Loucy (cell line): ENCODE measurements at regions not wholly inside any gene's neighbourhood (a gene's known extent, or its start where the extent isn't known, plus 50 kb on each side); places are given as distances from the start of the nearest gene placed in this dataset.

Experiments
- H2AFZ ChIP-seq: fragments of 200-600 bp; sonication (generic); 2 replicates; pipeline ENCODE4 v1.6.0; 2016; ENCODE audit warnings: antibody characterized with exemption, mild to moderate bottlenecking, low read length, moderate library complexity
- H3F3A ChIP-seq: fragments of 200-600 bp; 2 replicates; pipeline ENCODE4 v1.6.0; 2016; ENCODE audit warnings: antibody characterized with exemption, low read depth, mild to moderate bottlenecking
- H3K27me3 ChIP-seq: fragments of 200-600 bp; sonication (generic); 2 replicates; pipeline ENCODE4 v1.6.1; 2014; ENCODE audit warnings: low read length, mild to moderate bottlenecking; ENCODE audit not compliant: insufficient read depth, poor library complexity, severe bottlenecking
- H3K36me3 ChIP-seq: fragments of 200-600 bp; sonication (generic); 2 replicates; pipeline ENCODE4 v1.6.1; 2016; ENCODE audit warnings: low read length; ENCODE audit not compliant: insufficient read depth
- H3K4me1 ChIP-seq: fragments of 200-600 bp; sonication (generic); 2 replicates; pipeline ENCODE4 v1.5.1; 2014; ENCODE audit warnings: low read length, mild to moderate bottlenecking; ENCODE audit not compliant: insufficient read depth, poor library complexity, severe bottlenecking
- H3K4me2 ChIP-seq: fragments of 200-600 bp; sonication (generic); 2 replicates; pipeline ENCODE4 v1.6.0; 2014; ENCODE audit warnings: antibody characterized with exemption, low read length, low read depth, mild to moderate bottlenecking; ENCODE audit not compliant: poor library complexity, severe bottlenecking
- H3K4me3 ChIP-seq: fragments of 200-600 bp; sonication (generic); 2 replicates; pipeline ENCODE4 v1.5.1; 2014; ENCODE audit warnings: low read length, mild to moderate bottlenecking, mixed read lengths; ENCODE audit not compliant: poor library complexity, severe bottlenecking
- H3K79me2 ChIP-seq: fragments of 200-600 bp; sonication (generic); 2 replicates; pipeline ENCODE4 v1.6.1; 2014; ENCODE audit warnings: low read length; ENCODE audit not compliant: insufficient read depth
- H3K9ac ChIP-seq: fragments of 200-600 bp; sonication (generic); 2 replicates; pipeline ENCODE4 v1.6.0; 2014; ENCODE audit warnings: mild to moderate bottlenecking, low read depth, low read length, moderate library complexity; ENCODE audit not compliant: poor library complexity, severe bottlenecking
- H3K9me2 ChIP-seq: fragments of 200-600 bp; sonication (generic); replicated peaks from 2 replicates; pipeline ENCODE4 v1.6.1; 2016; ENCODE audit warnings: low read depth, low read length, mixed read lengths
- H3K9me3 ChIP-seq: fragments of 200-600 bp; sonication (generic); 2 replicates; pipeline ENCODE4 v1.6.1; 2014; ENCODE audit warnings: mild to moderate bottlenecking, antibody characterized with exemption, low read length, low read depth; ENCODE audit not compliant: insufficient read depth
- H4K20me1 ChIP-seq: fragments of 200-600 bp; sonication (generic); 2 replicates; pipeline ENCODE4 v1.6.0; 2014; ENCODE audit warnings: antibody characterized with exemption, low read length, mild to moderate bottlenecking; ENCODE audit not compliant: insufficient read depth, poor library complexity, severe bottlenecking
- CTCF ChIP-seq: fragments of 200-600 bp; sonication (generic); conservative IDR thresholded peaks from 2 replicates; pipeline ENCODE4 v1.5.1; 2014; ENCODE audit warnings: mild to moderate bottlenecking, antibody characterized with exemption, low read length
- EZH2phosphoT487 ChIP-seq: fragments of 200-600 bp; IDR thresholded peaks from 2 replicates; pipeline ENCODE4 v1.6.1; 2018; ENCODE audit warnings: antibody characterized with exemption, mild to moderate bottlenecking, moderate library complexity, borderline replicate concordance

DNA sequence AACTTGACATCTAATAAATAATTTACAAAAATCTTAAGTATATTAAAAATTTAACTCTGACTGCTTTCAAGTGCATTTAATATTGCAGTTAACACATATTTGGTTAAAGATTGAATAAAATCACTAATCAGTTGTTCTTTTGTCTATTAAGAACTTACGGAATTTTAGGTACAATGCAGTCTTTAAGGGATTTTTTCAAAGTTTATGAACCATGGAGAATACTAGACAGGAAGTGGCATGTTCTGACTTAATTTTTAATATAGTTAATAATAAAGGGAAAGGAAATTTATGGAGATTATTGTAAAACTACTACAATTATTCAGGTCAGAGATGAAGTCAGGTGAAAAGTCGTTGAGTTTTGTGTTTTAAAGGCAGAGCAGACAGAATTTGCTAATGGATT, 240.9 kb downstream of the CALCRL start:
- Histone ChIP-seq H3K9ac (no peak overlapping the region), H3F3A (no peaks in the 10 kb centered on the region), H4K20me1 (no peaks in the 10 kb centered on the region), H3K36me3 (no peaks in the 10 kb centered on the region), H2AFZ (no peak overlapping the region), H3K9me3 (no peaks in the 10 kb centered on the region), H3K4me3 (no peak overlapping the region), H3K4me1 (no peaks in the 10 kb centered on the region), H3K79me2 (no peaks in the 10 kb centered on the region), H3K9me2 (no peaks in the 10 kb centered on the region), H3K4me2 (no peak overlapping the region), H3K27me3 (no peaks in the 10 kb centered on the region)
- TF ChIP-seq EZH2phosphoT487, result no peak
- TF ChIP-seq CTCF, result no peak

GRCh38 chr2:187206471-187206870, 241.6 kb downstream of the CALCRL start:
- no peaks in the 10 kb centered on the region for H3K4me1 ChIP-seq
- no peak overlapping the region for H2AFZ ChIP-seq
- H3K9me2 ChIP-seq, result no peaks in the 10 kb centered on the region
- TF ChIP-seq CTCF (no peak), EZH2phosphoT487 (no peak)
- no peak overlapping the region for H3K4me2 ChIP-seq
- H3K9ac ChIP-seq, result no peak overlapping the region
- H3K9me3 ChIP-seq, result no peaks in the 10 kb centered on the region
- no peaks in the 10 kb centered on the region for H4K20me1 ChIP-seq
- H3F3A ChIP-seq, result no peaks in the 10 kb centered on the region
- H3K79me2 ChIP-seq, result no peaks in the 10 kb centered on the region
- H3K36me3 ChIP-seq, result no peaks in the 10 kb centered on the region
- H3K4me3 ChIP-seq, result no peak overlapping the region
- no peaks in the 10 kb centered on the region for H3K27me3 ChIP-seq

DNA sequence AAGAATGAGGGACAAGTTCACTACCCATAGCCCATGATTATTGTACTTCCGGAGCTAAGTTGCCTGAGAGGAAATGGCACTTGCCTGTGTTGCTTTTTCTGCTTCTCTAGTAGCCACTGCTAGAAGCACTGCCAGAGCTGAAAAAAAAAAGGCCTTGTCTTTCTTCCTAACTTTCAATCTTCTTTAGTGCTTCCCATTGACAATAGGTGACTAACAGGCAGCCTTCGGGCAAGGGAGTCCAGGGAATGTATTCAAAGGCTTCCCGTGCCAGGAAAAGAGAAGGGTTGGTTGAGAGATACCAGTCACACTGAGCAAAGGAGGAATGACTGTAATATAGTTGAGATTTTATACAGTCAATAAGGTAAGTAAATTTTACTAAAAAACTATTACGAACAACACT, 242.0 kb downstream of the CALCRL start:
- Histone ChIP-seq H3K79me2 (no peaks in the 10 kb centered on the region), H3K4me1 (no peaks in the 10 kb centered on the region), H3K4me2 (no peak overlapping the region), H4K20me1 (no peaks in the 10 kb centered on the region), H3K9ac (no peak overlapping the region), H3K27me3 (no peaks in the 10 kb centered on the region), H3K4me3 (no peak overlapping the region), H3F3A (no peaks in the 10 kb centered on the region), H2AFZ (no peak overlapping the region), H3K36me3 (no peaks in the 10 kb centered on the region), H3K9me3 (no peaks in the 10 kb centered on the region), H3K9me2 (no peaks in the 10 kb centered on the region)
- TF ChIP-seq EZH2phosphoT487 (no peak), CTCF (no peak)
